ENCODE measurements at regions not wholly inside any gene's neighbourhood (a gene's known extent, or its start where the extent isn't known, plus 50 kb on each side); places are given as distances from the start of the nearest gene placed in this dataset.

- no peak for TF ChIP-seq POLR2A (IDR thresholded peaks at IDR 0.05; ENCODE audit: low read depth, low read length)
- TF ChIP-seq POLR2AphosphoS5 (IDR thresholded peaks at IDR 0.05; ENCODE audit: low read depth, low read length) = no peak
- TF ChIP-seq SPI1 (IDR thresholded peaks at IDR 0.05; ENCODE audit: low read depth, low read length) = no peak
- TF ChIP-seq PAX5 (IDR thresholded peaks at IDR 0.05; ENCODE audit: insufficient read depth, low read length, severe bottlenecking) = no peak
- no peak for TF ChIP-seq TAF1 (IDR thresholded peaks at IDR 0.05; ENCODE audit: low read depth, low read length)
- no peak for TF ChIP-seq POU2F2 (IDR thresholded peaks at IDR 0.05; ENCODE audit: low read depth, low read length)
Observed at GRCh38 chr2:125736306-125736705, 919.7 kb upstream of the GYPC start.
